ENCODE measurements at regions not wholly inside any gene's neighbourhood (a gene's known extent, or its start where the extent isn't known, plus 50 kb on each side); places are given as distances from the start of the nearest gene placed in this dataset.

- TF ChIP-seq ZFP3 (CRISPR knock-in tag; IDR thresholded peaks at IDR 0.05) = no peak
- TF ChIP-seq ZFP30 (CRISPR knock-in tag; IDR thresholded peaks at IDR 0.05) = no peak
- no peak for TF ChIP-seq ISL1 (CRISPR knock-in tag; IDR thresholded peaks at IDR 0.05)
- TF ChIP-seq OSR1 (CRISPR knock-in tag; IDR thresholded peaks at IDR 0.05) = no peak
- no peak for TF ChIP-seq POU6F1 (CRISPR knock-in tag; IDR thresholded peaks at IDR 0.05; ENCODE audit: borderline replicate concordance, low read depth)
- TF ChIP-seq ARNTL (CRISPR knock-in tag; IDR thresholded peaks at IDR 0.05; ENCODE audit: borderline replicate concordance, low read depth) = no peak
These were observed 178.8 kb upstream of the NTM start for GRCh38 chr11:131191606-131192005.

Data from SK-N-SH treated with all-trans-retinoic acid at 6 μM for 48 hours (cell line).